ENCODE measurements at regions not wholly inside any gene's neighbourhood (a gene's known extent, or its start where the extent isn't known, plus 50 kb on each side); places are given as distances from the start of the nearest gene placed in this dataset.

DNA sequence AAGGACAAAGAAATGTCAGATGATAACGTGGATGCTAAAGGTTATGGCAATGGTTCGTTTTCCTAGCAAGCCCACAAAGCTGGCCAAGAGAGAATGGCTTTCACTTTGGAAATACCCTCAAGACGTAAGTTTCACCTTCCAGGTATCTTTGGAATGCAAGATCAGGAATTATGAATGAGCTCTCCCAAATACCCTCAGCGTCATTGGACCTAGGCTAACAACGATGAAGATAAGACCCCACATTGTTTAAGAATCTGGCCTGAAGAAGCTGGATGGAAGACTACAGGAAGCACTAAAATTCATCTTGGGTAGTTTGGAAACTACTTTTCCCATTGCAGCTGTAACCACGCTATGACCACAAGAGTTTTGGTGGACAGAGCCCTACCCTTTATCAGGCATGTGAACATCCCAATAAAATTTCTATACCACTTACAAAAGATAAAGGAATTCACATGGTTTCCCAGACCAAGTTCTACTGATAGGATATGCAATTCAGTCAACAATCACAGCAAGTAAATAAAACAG, 111.9 kb downstream of the KDR start:
- TF ChIP-seq, protein P1, sequence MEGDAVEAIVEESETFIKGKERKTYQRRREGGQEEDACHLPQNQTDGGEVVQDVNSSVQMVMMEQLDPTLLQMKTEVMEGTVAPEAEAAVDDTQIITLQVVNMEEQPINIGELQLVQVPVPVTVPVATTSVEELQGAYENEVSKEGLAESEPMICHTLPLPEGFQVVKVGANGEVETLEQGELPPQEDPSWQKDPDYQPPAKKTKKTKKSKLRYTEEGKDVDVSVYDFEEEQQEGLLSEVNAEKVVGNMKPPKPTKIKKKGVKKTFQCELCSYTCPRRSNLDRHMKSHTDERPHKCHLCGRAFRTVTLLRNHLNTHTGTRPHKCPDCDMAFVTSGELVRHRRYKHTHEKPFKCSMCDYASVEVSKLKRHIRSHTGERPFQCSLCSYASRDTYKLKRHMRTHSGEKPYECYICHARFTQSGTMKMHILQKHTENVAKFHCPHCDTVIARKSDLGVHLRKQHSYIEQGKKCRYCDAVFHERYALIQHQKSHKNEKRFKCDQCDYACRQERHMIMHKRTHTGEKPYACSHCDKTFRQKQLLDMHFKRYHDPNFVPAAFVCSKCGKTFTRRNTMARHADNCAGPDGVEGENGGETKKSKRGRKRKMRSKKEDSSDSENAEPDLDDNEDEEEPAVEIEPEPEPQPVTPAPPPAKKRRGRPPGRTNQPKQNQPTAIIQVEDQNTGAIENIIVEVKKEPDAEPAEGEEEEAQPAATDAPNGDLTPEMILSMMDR (IDR thresholded peaks at IDR 0.05; ENCODE audit: unreplicated experiment) = no peak
- peaks cover 5% of the 10 kb centered on the region for H3K27me3 Mint-ChIP-seq (ENCODE audit: unreplicated experiment)
- H3K4me1 Mint-ChIP-seq (ENCODE audit: unreplicated experiment) = peaks cover 6% of the 10 kb centered on the region
- no peaks in the 10 kb centered on the region for H3K9me3 Mint-ChIP-seq (ENCODE audit: unreplicated experiment)
- no peak overlapping the region for H3K27ac Mint-ChIP-seq (ENCODE audit: unreplicated experiment)
- no peak overlapping the region for H3K4me3 Mint-ChIP-seq (ENCODE audit: unreplicated experiment)
- no peak for DNase-seq (ENCODE audit: low spot score)
- peaks cover 6% of the 10 kb centered on the region for H3K36me3 Mint-ChIP-seq (ENCODE audit: low read depth, unreplicated experiment)

DNA sequence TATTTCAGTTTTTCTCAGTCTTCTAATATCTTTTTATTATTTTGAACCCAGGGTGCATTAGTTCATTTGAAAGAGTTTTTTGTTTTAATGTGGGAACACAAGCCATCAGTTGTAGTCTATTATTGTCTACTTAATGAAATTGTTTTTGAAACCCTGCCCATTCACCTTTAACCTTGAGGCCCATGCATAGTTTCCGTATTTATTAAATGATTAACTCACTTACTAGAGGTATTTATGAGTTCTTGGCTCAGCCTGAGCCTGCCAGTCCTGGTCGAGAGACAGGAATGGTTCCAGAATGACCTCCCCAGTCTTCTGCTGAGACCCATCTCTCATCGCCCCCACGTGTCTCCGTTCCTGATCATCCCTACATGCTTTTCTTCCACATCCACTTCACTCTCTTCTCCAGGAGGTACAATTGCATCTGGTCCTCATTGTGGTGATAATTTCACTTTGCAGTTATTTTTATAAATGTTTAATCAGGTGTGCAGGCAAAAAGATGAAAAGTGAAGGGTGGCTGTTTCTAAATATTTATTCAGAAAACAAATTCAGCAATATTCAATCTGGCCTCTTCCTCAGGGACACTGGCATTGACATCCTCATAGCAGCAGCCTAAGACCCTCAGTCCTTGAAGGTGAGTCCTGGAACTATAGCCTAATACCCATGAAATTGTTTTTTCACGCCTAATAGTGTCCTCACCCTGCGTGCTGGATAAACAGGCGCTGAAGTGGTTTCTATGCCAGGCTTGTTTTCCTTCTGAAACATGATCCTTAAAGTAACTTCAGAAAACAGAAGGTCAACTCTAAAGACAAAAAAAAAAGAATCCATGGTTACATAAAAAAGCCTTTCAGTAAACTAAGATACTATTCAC, 112.8 kb downstream of the KDR start:
- no peaks in the 10 kb centered on the region for H3K9me3 Mint-ChIP-seq (ENCODE audit: unreplicated experiment)
- H3K36me3 Mint-ChIP-seq (ENCODE audit: low read depth, unreplicated experiment) = peaks cover 6% of the 10 kb centered on the region
- H3K4me3 Mint-ChIP-seq (ENCODE audit: unreplicated experiment) = no peak overlapping the region
- TF ChIP-seq, protein P1 (IDR thresholded peaks at IDR 0.05; ENCODE audit: unreplicated experiment) = no peak
- H3K4me1 Mint-ChIP-seq (ENCODE audit: unreplicated experiment) = peaks cover 6% of the 10 kb centered on the region
- H3K27ac Mint-ChIP-seq (ENCODE audit: unreplicated experiment) = no peak overlapping the region
- peaks cover 5% of the 10 kb centered on the region for H3K27me3 Mint-ChIP-seq (ENCODE audit: unreplicated experiment)
- DNase-seq (ENCODE audit: low spot score) = no peak

DNA sequence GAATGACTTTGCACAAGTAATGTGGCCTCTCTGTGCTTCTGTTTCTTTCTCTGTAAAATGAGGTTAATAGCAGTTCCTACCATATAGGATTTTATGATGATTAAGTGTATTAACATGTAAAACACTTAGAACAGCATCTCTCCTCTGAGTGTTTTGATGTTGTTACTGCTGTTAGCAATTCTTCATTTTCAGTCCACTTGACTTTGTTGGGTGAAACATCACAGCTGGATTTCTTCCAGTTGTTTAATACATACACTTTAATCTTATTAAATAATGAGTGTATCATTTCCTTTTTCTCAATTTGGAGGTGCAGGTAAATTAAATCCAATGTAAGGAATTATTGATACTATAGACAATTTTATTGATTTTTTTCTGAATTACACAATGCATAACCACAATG, 113.6 kb downstream of the KDR start:
- peaks cover 5% of the 10 kb centered on the region for H3K27me3 Mint-ChIP-seq (ENCODE audit: unreplicated experiment)
- H3K4me1 Mint-ChIP-seq (ENCODE audit: unreplicated experiment) = peaks cover 11% of the 10 kb centered on the region
- DNase-seq (ENCODE audit: low spot score) = no peak
- TF ChIP-seq, protein P1 (IDR thresholded peaks at IDR 0.05; ENCODE audit: unreplicated experiment) = no peak
- no peak overlapping the region for H3K4me3 Mint-ChIP-seq (ENCODE audit: unreplicated experiment)
- H3K27ac Mint-ChIP-seq (ENCODE audit: unreplicated experiment) = no peak overlapping the region
- H3K36me3 Mint-ChIP-seq (ENCODE audit: low read depth, unreplicated experiment) = peaks cover 6% of the 10 kb centered on the region
- H3K9me3 Mint-ChIP-seq (ENCODE audit: unreplicated experiment) = no peaks in the 10 kb centered on the region

DNA sequence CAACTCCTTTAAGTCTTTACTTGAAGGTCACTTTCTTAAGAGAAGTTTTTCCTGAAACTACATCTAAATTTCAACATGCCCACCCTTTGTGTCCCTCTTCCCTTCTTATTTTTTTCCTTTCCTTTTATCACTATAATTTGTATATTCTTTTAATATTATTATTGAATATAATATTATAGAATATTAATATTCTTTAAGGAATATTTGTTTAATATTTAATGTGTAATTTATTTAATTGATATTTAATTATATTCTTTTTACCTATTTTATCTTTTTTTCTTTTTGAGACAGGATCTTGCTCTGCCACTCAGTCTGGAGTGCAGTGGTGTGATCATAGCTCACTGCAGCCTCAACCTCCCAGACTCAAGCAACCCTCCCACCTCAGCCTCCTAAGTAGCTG, 114.8 kb downstream of the KDR start:
- Mint-ChIP-seq H3K27ac (ENCODE audit: unreplicated experiment) (peak overlapping the region; percentile 13), H3K36me3 (ENCODE audit: low read depth, unreplicated experiment) (peaks cover 6% of the 10 kb centered on the region), H3K4me1 (ENCODE audit: unreplicated experiment) (peaks cover 12% of the 10 kb centered on the region), H3K4me3 (ENCODE audit: unreplicated experiment) (no peak overlapping the region), H3K9me3 (ENCODE audit: unreplicated experiment) (no peaks in the 10 kb centered on the region), H3K27me3 (ENCODE audit: unreplicated experiment) (peaks cover 5% of the 10 kb centered on the region)
- TF ChIP-seq, protein P1 (IDR thresholded peaks at IDR 0.05; ENCODE audit: unreplicated experiment) = no peak
- DNase-seq (ENCODE audit: low spot score) = no peak

All from endothelial cell (in vitro differentiated cells).